ENCODE measurements at regions not wholly inside any gene's neighbourhood (a gene's known extent, or its start where the extent isn't known, plus 50 kb on each side); places are given as distances from the start of the nearest gene placed in this dataset.

DNA sequence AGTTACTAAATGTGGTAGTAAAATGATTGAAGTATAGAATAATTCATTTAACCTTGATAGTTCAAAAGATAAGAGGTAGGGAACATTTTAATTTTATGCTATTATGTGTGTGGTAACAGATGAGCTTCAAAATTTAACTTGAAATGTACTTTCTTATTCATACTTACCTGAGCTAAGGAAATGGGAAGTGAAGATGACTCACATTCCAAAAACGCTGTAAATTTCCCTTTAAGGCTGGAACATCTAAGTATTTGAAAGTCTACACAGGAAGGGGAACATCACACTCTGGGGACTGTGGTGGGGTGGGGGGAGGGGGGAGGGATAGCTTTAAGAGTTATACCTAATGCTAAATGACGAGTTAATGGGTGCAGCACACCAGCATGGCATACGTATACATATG, 1582.3 kb downstream of the NLGN4Y start:
- no peak for TF ChIP-seq CBFB (CRISPR knock-in tag; IDR thresholded peaks at IDR 0.05; ENCODE audit: low read depth)
- TF ChIP-seq, protein P1, sequence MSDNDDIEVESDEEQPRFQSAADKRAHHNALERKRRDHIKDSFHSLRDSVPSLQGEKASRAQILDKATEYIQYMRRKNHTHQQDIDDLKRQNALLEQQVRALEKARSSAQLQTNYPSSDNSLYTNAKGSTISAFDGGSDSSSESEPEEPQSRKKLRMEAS (CRISPR knock-in tag; IDR thresholded peaks at IDR 0.05) = no peak
- TF ChIP-seq, protein P2, sequence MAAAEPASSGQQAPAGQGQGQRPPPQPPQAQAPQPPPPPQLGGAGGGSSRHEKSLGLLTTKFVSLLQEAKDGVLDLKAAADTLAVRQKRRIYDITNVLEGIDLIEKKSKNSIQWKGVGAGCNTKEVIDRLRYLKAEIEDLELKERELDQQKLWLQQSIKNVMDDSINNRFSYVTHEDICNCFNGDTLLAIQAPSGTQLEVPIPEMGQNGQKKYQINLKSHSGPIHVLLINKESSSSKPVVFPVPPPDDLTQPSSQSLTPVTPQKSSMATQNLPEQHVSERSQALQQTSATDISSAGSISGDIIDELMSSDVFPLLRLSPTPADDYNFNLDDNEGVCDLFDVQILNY (CRISPR knock-in tag; IDR thresholded peaks at IDR 0.05) = no peak
- TF ChIP-seq, protein P3, sequence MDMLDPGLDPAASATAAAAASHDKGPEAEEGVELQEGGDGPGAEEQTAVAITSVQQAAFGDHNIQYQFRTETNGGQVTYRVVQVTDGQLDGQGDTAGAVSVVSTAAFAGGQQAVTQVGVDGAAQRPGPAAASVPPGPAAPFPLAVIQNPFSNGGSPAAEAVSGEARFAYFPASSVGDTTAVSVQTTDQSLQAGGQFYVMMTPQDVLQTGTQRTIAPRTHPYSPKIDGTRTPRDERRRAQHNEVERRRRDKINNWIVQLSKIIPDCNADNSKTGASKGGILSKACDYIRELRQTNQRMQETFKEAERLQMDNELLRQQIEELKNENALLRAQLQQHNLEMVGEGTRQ (CRISPR knock-in tag; IDR thresholded peaks at IDR 0.05) = no peak
